Loucy (cell line): ENCODE measurements at regions not wholly inside any gene's neighbourhood (a gene's known extent, or its start where the extent isn't known, plus 50 kb on each side); places are given as distances from the start of the nearest gene placed in this dataset.

Experiments used
- H2AFZ ChIP-seq: fragments of 200-600 bp; sonication (generic); 2 replicates; pipeline ENCODE4 v1.6.0; 2016; ENCODE audit warnings: antibody characterized with exemption, mild to moderate bottlenecking, low read length, moderate library complexity
- H3F3A ChIP-seq: fragments of 200-600 bp; 2 replicates; pipeline ENCODE4 v1.6.0; 2016; ENCODE audit warnings: antibody characterized with exemption, low read depth, mild to moderate bottlenecking
- H3K27me3 ChIP-seq: fragments of 200-600 bp; sonication (generic); 2 replicates; pipeline ENCODE4 v1.6.1; 2014; ENCODE audit warnings: low read length, mild to moderate bottlenecking; ENCODE audit not compliant: insufficient read depth, poor library complexity, severe bottlenecking
- H3K36me3 ChIP-seq: fragments of 200-600 bp; sonication (generic); 2 replicates; pipeline ENCODE4 v1.6.1; 2016; ENCODE audit warnings: low read length; ENCODE audit not compliant: insufficient read depth
- H3K4me1 ChIP-seq: fragments of 200-600 bp; sonication (generic); 2 replicates; pipeline ENCODE4 v1.5.1; 2014; ENCODE audit warnings: low read length, mild to moderate bottlenecking; ENCODE audit not compliant: insufficient read depth, poor library complexity, severe bottlenecking
- H3K4me2 ChIP-seq: fragments of 200-600 bp; sonication (generic); 2 replicates; pipeline ENCODE4 v1.6.0; 2014; ENCODE audit warnings: antibody characterized with exemption, low read length, low read depth, mild to moderate bottlenecking; ENCODE audit not compliant: poor library complexity, severe bottlenecking
- H3K4me3 ChIP-seq: fragments of 200-600 bp; sonication (generic); 2 replicates; pipeline ENCODE4 v1.5.1; 2014; ENCODE audit warnings: low read length, mild to moderate bottlenecking, mixed read lengths; ENCODE audit not compliant: poor library complexity, severe bottlenecking
- H3K79me2 ChIP-seq: fragments of 200-600 bp; sonication (generic); 2 replicates; pipeline ENCODE4 v1.6.1; 2014; ENCODE audit warnings: low read length; ENCODE audit not compliant: insufficient read depth
- H3K9ac ChIP-seq: fragments of 200-600 bp; sonication (generic); 2 replicates; pipeline ENCODE4 v1.6.0; 2014; ENCODE audit warnings: mild to moderate bottlenecking, low read depth, low read length, moderate library complexity; ENCODE audit not compliant: poor library complexity, severe bottlenecking
- H3K9me2 ChIP-seq: fragments of 200-600 bp; sonication (generic); replicated peaks from 2 replicates; pipeline ENCODE4 v1.6.1; 2016; ENCODE audit warnings: low read depth, low read length, mixed read lengths
- H3K9me3 ChIP-seq: fragments of 200-600 bp; sonication (generic); 2 replicates; pipeline ENCODE4 v1.6.1; 2014; ENCODE audit warnings: mild to moderate bottlenecking, antibody characterized with exemption, low read length, low read depth; ENCODE audit not compliant: insufficient read depth
- H4K20me1 ChIP-seq: fragments of 200-600 bp; sonication (generic); 2 replicates; pipeline ENCODE4 v1.6.0; 2014; ENCODE audit warnings: antibody characterized with exemption, low read length, mild to moderate bottlenecking; ENCODE audit not compliant: insufficient read depth, poor library complexity, severe bottlenecking
- EZH2phosphoT487 ChIP-seq: fragments of 200-600 bp; IDR thresholded peaks from 2 replicates; pipeline ENCODE4 v1.6.1; 2018; ENCODE audit warnings: antibody characterized with exemption, mild to moderate bottlenecking, moderate library complexity, borderline replicate concordance
- TF ChIP-seq, protein P1 (sequence below): fragments of 200-600 bp; sonication (generic); conservative IDR thresholded peaks from 2 replicates; pipeline ENCODE4 v1.5.1; 2014; ENCODE audit warnings: mild to moderate bottlenecking, antibody characterized with exemption, low read length

GRCh38 chr3:145533696-145534095 lies 627.3 kb downstream of the PLOD2 start:
- no peaks in the 10 kb centered on the region for H4K20me1 ChIP-seq
- H3K4me3 ChIP-seq, result no peak overlapping the region
- H3K27me3 ChIP-seq, result no peaks in the 10 kb centered on the region
- H3K36me3 ChIP-seq, result no peaks in the 10 kb centered on the region
- no peak for TF ChIP-seq EZH2phosphoT487
- TF ChIP-seq, protein P1, sequence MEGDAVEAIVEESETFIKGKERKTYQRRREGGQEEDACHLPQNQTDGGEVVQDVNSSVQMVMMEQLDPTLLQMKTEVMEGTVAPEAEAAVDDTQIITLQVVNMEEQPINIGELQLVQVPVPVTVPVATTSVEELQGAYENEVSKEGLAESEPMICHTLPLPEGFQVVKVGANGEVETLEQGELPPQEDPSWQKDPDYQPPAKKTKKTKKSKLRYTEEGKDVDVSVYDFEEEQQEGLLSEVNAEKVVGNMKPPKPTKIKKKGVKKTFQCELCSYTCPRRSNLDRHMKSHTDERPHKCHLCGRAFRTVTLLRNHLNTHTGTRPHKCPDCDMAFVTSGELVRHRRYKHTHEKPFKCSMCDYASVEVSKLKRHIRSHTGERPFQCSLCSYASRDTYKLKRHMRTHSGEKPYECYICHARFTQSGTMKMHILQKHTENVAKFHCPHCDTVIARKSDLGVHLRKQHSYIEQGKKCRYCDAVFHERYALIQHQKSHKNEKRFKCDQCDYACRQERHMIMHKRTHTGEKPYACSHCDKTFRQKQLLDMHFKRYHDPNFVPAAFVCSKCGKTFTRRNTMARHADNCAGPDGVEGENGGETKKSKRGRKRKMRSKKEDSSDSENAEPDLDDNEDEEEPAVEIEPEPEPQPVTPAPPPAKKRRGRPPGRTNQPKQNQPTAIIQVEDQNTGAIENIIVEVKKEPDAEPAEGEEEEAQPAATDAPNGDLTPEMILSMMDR, result no peak
- no peaks in the 10 kb centered on the region for H3K9me3 ChIP-seq
- no peaks in the 10 kb centered on the region for H3F3A ChIP-seq
- no peaks in the 10 kb centered on the region for H3K79me2 ChIP-seq
- no peaks in the 10 kb centered on the region for H3K9me2 ChIP-seq
- no peak overlapping the region for H2AFZ ChIP-seq
- no peak overlapping the region for H3K4me2 ChIP-seq
- no peaks in the 10 kb centered on the region for H3K4me1 ChIP-seq
- no peak overlapping the region for H3K9ac ChIP-seq

GRCh38 chr3:145536461-145536860 lies 624.5 kb downstream of the PLOD2 start:
- Histone ChIP-seq H3K27me3 (no peaks in the 10 kb centered on the region), H3F3A (no peaks in the 10 kb centered on the region), H3K4me2 (no peak overlapping the region), H3K9ac (no peak overlapping the region), H4K20me1 (no peaks in the 10 kb centered on the region), H2AFZ (no peak overlapping the region), H3K4me1 (no peaks in the 10 kb centered on the region), H3K4me3 (no peak overlapping the region), H3K36me3 (no peaks in the 10 kb centered on the region), H3K9me3 (no peaks in the 10 kb centered on the region), H3K9me2 (no peaks in the 10 kb centered on the region), H3K79me2 (no peaks in the 10 kb centered on the region)
- TF ChIP-seq EZH2phosphoT487, result no peak
- TF ChIP-seq, protein P1, result no peak

GRCh38 chr3:145550522-145550921 lies 610.5 kb downstream of the PLOD2 start:
- Histone ChIP-seq H2AFZ (no peak overlapping the region), H3K4me3 (no peak overlapping the region), H4K20me1 (no peaks in the 10 kb centered on the region), H3K9me2 (no peaks in the 10 kb centered on the region), H3K9me3 (no peaks in the 10 kb centered on the region), H3K27me3 (no peaks in the 10 kb centered on the region), H3K4me2 (no peak overlapping the region), H3K79me2 (no peaks in the 10 kb centered on the region), H3F3A (no peaks in the 10 kb centered on the region), H3K4me1 (no peaks in the 10 kb centered on the region), H3K36me3 (no peaks in the 10 kb centered on the region), H3K9ac (no peak overlapping the region)
- TF ChIP-seq EZH2phosphoT487, result no peak
- TF ChIP-seq, protein P1, result no peak
